ENCODE measurements at regions not wholly inside any gene's neighbourhood (a gene's known extent, or its start where the extent isn't known, plus 50 kb on each side); places are given as distances from the start of the nearest gene placed in this dataset.

GRCh38 chr15:94125156-94125555, 106.2 kb upstream of the MCTP2 start:
- Mint-ChIP-seq H3K27me3 (ENCODE audit: low read depth) (peaks cover 25% of the 10 kb centered on the region), H3K4me1 (ENCODE audit: low read depth) (peaks cover 2% of the 10 kb centered on the region), H3K9me3 (no peaks in the 10 kb centered on the region), H3K36me3 (ENCODE audit: low read depth) (no peaks in the 10 kb centered on the region), H3K27ac (no peak overlapping the region), H3K4me3 (no peak overlapping the region)

- H3K27me3 Mint-ChIP-seq (ENCODE audit: low read depth): peaks cover 16% of the 10 kb centered on the region
- H3K4me1 Mint-ChIP-seq (ENCODE audit: low read depth): peaks cover 2% of the 10 kb centered on the region
- H3K4me3 Mint-ChIP-seq: no peak overlapping the region
- no peak overlapping the region for H3K27ac Mint-ChIP-seq
- no peaks in the 10 kb centered on the region for H3K36me3 Mint-ChIP-seq (ENCODE audit: low read depth)
- no peaks in the 10 kb centered on the region for H3K9me3 Mint-ChIP-seq
These were observed 108.8 kb upstream of the MCTP2 start for GRCh38 chr15:94122516-94122915.

- H3K9me3 Mint-ChIP-seq: no peaks in the 10 kb centered on the region
These were observed 111.2 kb upstream of the MCTP2 start for GRCh38 chr15:94119923-94120775.

DNA sequence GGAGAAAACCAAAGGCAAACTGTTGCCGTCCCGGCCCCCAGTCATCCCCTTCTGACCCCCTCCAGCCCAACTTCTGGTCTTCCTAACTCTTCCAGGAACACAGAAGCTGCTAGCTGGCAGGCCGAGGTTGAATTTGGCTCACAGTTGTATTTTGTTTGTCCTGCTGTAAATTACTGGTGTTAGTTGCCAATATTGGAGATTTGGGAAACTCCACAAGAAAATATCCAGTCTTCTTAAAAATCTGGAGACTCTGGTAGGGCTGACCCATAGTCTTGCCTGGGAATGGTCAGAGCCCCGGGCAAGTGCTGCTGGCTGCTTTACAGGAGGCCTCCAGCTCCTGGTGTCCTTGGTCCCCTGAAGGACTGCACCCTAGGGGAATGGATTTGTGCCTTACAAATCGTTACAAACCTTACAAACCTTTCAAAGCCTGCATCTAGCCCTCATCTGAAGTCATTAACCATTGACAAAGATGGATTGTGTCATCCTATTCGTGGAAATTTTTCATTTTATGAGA, 112.0 kb upstream of the MCTP2 start:
- peaks cover 23% of the 10 kb centered on the region for H3K27me3 Mint-ChIP-seq (ENCODE audit: low read depth)

More at GRCh38 chr15:94119923-94120775, 111.2 kb upstream of the MCTP2 start:
- Mint-ChIP-seq H3K27ac (no peak overlapping the region), H3K36me3 (ENCODE audit: low read depth) (no peaks in the 10 kb centered on the region), H3K4me3 (no peak overlapping the region), H3K27me3 (ENCODE audit: low read depth) (peaks cover 16% of the 10 kb centered on the region), H3K4me1 (ENCODE audit: low read depth) (no peaks in the 10 kb centered on the region)

GRCh38 chr15:94110476-94111130, 120.8 kb upstream of the MCTP2 start:
- H3K27ac Mint-ChIP-seq: no peak overlapping the region
- H3K9me3 Mint-ChIP-seq: no peaks in the 10 kb centered on the region
- H3K4me1 Mint-ChIP-seq (ENCODE audit: low read depth): no peaks in the 10 kb centered on the region
- H3K4me3 Mint-ChIP-seq: no peak overlapping the region
- no peaks in the 10 kb centered on the region for H3K36me3 Mint-ChIP-seq (ENCODE audit: low read depth)
- H3K27me3 Mint-ChIP-seq (ENCODE audit: low read depth): peaks cover 61% of the 10 kb centered on the region

More for the DNA sequence above, 112.0 kb upstream of the MCTP2 start:
- Mint-ChIP-seq H3K4me1 (ENCODE audit: low read depth) (no peaks in the 10 kb centered on the region), H3K4me3 (no peak overlapping the region), H3K9me3 (no peaks in the 10 kb centered on the region), H3K36me3 (ENCODE audit: low read depth) (no peaks in the 10 kb centered on the region), H3K27ac (no peak overlapping the region)

- Mint-ChIP-seq H3K27me3 (ENCODE audit: low read depth) (peaks cover 42% of the 10 kb centered on the region), H3K4me1 (ENCODE audit: low read depth) (no peaks in the 10 kb centered on the region), H3K36me3 (ENCODE audit: low read depth) (no peaks in the 10 kb centered on the region), H3K9me3 (no peaks in the 10 kb centered on the region), H3K4me3 (no peak overlapping the region), H3K27ac (no peak overlapping the region)
These were observed 123.7 kb upstream of the MCTP2 start for GRCh38 chr15:94107652-94108051.

DNA sequence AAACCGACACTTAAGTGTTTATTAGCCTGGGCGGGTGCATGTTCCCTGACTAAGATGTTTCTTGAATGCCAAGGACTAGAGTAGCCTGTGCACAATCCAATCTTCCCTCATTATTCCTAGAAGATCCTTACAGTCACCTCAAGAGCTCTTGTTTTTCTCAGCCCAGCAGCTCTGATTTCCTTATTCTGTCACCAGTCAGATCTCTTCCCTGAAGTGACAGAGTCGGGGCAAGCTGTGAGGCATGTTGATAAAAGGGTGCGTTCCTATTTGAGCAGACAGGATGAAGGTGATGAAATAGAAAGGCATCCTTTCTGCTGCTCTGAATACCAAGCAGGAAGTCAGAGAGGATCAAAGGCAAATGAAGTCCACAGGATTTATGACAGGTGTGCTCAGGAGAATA, 125.6 kb upstream of the MCTP2 start:
- Mint-ChIP-seq H3K9me3 (no peaks in the 10 kb centered on the region), H3K4me3 (no peak overlapping the region), H3K36me3 (ENCODE audit: low read depth) (no peaks in the 10 kb centered on the region), H3K27ac (no peak overlapping the region), H3K4me1 (ENCODE audit: low read depth) (no peaks in the 10 kb centered on the region), H3K27me3 (ENCODE audit: low read depth) (peaks cover 32% of the 10 kb centered on the region)

- H3K27ac Mint-ChIP-seq: no peak overlapping the region
- H3K27me3 Mint-ChIP-seq (ENCODE audit: low read depth): peaks cover 11% of the 10 kb centered on the region
- H3K9me3 Mint-ChIP-seq: no peaks in the 10 kb centered on the region
- no peaks in the 10 kb centered on the region for H3K4me1 Mint-ChIP-seq (ENCODE audit: low read depth)
- H3K36me3 Mint-ChIP-seq (ENCODE audit: low read depth): no peaks in the 10 kb centered on the region
- H3K4me3 Mint-ChIP-seq: no peak overlapping the region
These were observed 130.5 kb upstream of the MCTP2 start for GRCh38 chr15:94100863-94101262.

- H3K4me3 Mint-ChIP-seq: no peak overlapping the region
- H3K36me3 Mint-ChIP-seq (ENCODE audit: low read depth): no peaks in the 10 kb centered on the region
- H3K4me1 Mint-ChIP-seq (ENCODE audit: low read depth): no peaks in the 10 kb centered on the region
- peaks cover 7% of the 10 kb centered on the region for H3K27me3 Mint-ChIP-seq (ENCODE audit: low read depth)
- no peak overlapping the region for H3K27ac Mint-ChIP-seq
- no peaks in the 10 kb centered on the region for H3K9me3 Mint-ChIP-seq
These were observed 131.8 kb upstream of the MCTP2 start for GRCh38 chr15:94099574-94099960.

GRCh38 chr15:94098921-94099573, 132.3 kb upstream of the MCTP2 start:
- H3K4me1 Mint-ChIP-seq (ENCODE audit: low read depth): no peaks in the 10 kb centered on the region
- H3K9me3 Mint-ChIP-seq: no peaks in the 10 kb centered on the region
- peaks cover 6% of the 10 kb centered on the region for H3K27me3 Mint-ChIP-seq (ENCODE audit: low read depth)
- no peak overlapping the region for H3K27ac Mint-ChIP-seq
- H3K36me3 Mint-ChIP-seq (ENCODE audit: low read depth): no peaks in the 10 kb centered on the region
- no peak overlapping the region for H3K4me3 Mint-ChIP-seq

DNA sequence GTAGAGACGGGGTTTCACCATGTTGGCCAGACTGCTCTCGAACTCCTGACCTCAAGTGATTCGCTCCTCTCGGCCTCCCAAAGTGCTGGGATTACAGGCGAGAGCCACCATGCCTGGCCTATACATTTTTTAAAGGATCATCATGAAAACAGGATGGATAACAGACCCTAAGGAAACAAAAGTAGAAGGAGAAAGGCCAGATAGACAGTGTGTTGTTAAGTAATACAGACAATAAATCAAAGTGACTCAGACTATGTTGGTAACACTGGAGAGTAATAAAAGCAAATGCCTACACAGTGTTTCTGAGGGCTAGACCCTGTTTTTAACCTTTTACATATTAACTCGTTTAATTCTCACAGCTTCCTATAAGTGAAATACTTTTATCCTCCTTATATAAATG, 133.8 kb upstream of the MCTP2 start:
- no peak overlapping the region for H3K4me3 Mint-ChIP-seq
- no peaks in the 10 kb centered on the region for H3K36me3 Mint-ChIP-seq (ENCODE audit: low read depth)
- peaks cover 15% of the 10 kb centered on the region for H3K27me3 Mint-ChIP-seq (ENCODE audit: low read depth)
- no peaks in the 10 kb centered on the region for H3K9me3 Mint-ChIP-seq
- no peak overlapping the region for H3K27ac Mint-ChIP-seq
- H3K4me1 Mint-ChIP-seq (ENCODE audit: low read depth): no peaks in the 10 kb centered on the region

DNA sequence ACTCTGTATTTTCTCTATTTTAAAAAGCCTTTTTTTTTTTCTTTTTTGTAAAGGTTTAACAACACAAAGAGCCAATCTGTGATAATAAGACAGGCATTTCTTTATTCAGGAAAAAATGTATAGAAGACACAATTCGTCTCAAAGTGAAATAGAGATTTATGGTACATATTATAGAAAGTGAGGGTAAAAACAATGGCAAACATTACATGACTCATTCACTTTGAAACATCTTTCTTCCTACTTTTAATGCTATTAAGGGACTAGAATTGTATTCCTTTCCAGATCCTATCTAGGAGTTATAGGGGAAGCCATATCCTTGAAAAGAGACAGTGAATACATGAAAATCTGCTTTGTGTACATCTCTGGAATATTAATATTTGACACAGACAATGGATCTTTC, 137.1 kb upstream of the MCTP2 start:
- H3K9me3 Mint-ChIP-seq: no peaks in the 10 kb centered on the region
- H3K27ac Mint-ChIP-seq: no peak overlapping the region
- H3K36me3 Mint-ChIP-seq (ENCODE audit: low read depth): no peaks in the 10 kb centered on the region
- peaks cover 27% of the 10 kb centered on the region for H3K27me3 Mint-ChIP-seq (ENCODE audit: low read depth)
- no peaks in the 10 kb centered on the region for H3K4me1 Mint-ChIP-seq (ENCODE audit: low read depth)
- no peak overlapping the region for H3K4me3 Mint-ChIP-seq

- Mint-ChIP-seq H3K9me3 (no peaks in the 10 kb centered on the region), H3K27ac (no peak overlapping the region), H3K36me3 (ENCODE audit: low read depth) (no peaks in the 10 kb centered on the region), H3K27me3 (ENCODE audit: low read depth) (peaks cover 10% of the 10 kb centered on the region), H3K4me1 (ENCODE audit: low read depth) (no peaks in the 10 kb centered on the region), H3K4me3 (no peak overlapping the region)
These were observed 145.0 kb upstream of the MCTP2 start for GRCh38 chr15:94086341-94086740.

DNA sequence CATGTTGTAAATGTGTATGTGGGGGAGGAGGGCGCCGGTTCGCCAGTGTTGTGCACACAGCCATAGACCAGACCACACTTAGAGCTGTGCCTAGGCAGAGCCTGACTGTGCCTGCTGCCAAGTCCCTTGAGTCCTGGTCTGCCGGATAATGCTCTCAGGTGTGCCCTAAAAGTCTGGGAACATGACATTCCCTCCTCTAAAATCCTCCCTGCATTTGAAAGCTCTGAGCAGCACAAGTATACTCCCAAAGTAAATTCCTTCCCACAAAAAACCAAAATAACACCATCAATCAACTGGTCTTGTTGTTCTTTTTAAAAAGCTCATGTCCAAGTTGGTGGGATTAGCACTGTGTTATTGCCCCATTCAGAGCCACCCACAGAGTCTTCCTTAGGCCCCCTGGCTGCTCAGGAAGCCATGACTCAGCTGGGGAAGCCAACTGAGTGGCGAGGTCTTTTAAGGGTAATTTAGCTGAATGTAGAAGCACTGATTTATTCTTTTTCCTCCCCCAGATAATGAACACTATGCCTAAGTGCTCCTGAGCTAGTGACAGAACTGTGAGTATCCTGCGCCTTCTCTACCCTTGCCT, 147.8 kb upstream of the MCTP2 start:
- Mint-ChIP-seq H3K9me3 (no peaks in the 10 kb centered on the region), H3K36me3 (ENCODE audit: low read depth) (no peaks in the 10 kb centered on the region), H3K4me3 (no peak overlapping the region)

More for the DNA sequence above, 147.8 kb upstream of the MCTP2 start:
- Mint-ChIP-seq H3K27me3 (ENCODE audit: low read depth) (peaks cover 6% of the 10 kb centered on the region), H3K27ac (no peak overlapping the region), H3K4me1 (ENCODE audit: low read depth) (no peaks in the 10 kb centered on the region)
